ENCODE measurements at regions not wholly inside any gene's neighbourhood (a gene's known extent, or its start where the extent isn't known, plus 50 kb on each side); places are given as distances from the start of the nearest gene placed in this dataset.

GRCh38 chr11:133661846-133662245 lies 129.5 kb upstream of the OPCML start:
- no peak for TF ChIP-seq GATA2 (IDR thresholded peaks at IDR 0.05; ENCODE audit: low read depth, low read length)
- TF ChIP-seq GATA3 (IDR thresholded peaks at IDR 0.05; ENCODE audit: low read depth, low read length) = no peak

- TF ChIP-seq GATA2 (IDR thresholded peaks at IDR 0.05; ENCODE audit: low read depth, low read length) = no peak
- no peak for TF ChIP-seq GATA3 (IDR thresholded peaks at IDR 0.05; ENCODE audit: low read depth, low read length)
Observed at GRCh38 chr11:133660202-133660568, 127.9 kb upstream of the OPCML start.

- no peak for TF ChIP-seq GATA2 (IDR thresholded peaks at IDR 0.05; ENCODE audit: low read depth, low read length)
- TF ChIP-seq GATA3 (IDR thresholded peaks at IDR 0.05; ENCODE audit: low read depth, low read length) = no peak
Observed at GRCh38 chr11:133659538-133660201, 127.4 kb upstream of the OPCML start.

- no peak for TF ChIP-seq GATA3 (IDR thresholded peaks at IDR 0.05; ENCODE audit: low read depth, low read length)
- no peak for TF ChIP-seq GATA2 (IDR thresholded peaks at IDR 0.05; ENCODE audit: low read depth, low read length)
Observed at GRCh38 chr11:133657054-133657453, 124.8 kb upstream of the OPCML start.

GRCh38 chr11:133656082-133656635 lies 123.9 kb upstream of the OPCML start:
- TF ChIP-seq GATA3 (IDR thresholded peaks at IDR 0.05; ENCODE audit: low read depth, low read length) (no peak), GATA2 (IDR thresholded peaks at IDR 0.05; ENCODE audit: low read depth, low read length) (no peak)

GRCh38 chr11:133654630-133655212 lies 122.4 kb upstream of the OPCML start:
- TF ChIP-seq GATA2 (IDR thresholded peaks at IDR 0.05; ENCODE audit: low read depth, low read length) (no peak), GATA3 (IDR thresholded peaks at IDR 0.05; ENCODE audit: low read depth, low read length) (no peak)

- TF ChIP-seq GATA3 (IDR thresholded peaks at IDR 0.05; ENCODE audit: low read depth, low read length) (no peak), GATA2 (IDR thresholded peaks at IDR 0.05; ENCODE audit: low read depth, low read length) (no peak)
Observed at GRCh38 chr11:133653336-133653735, 121.0 kb upstream of the OPCML start.

GRCh38 chr11:133650082-133650481 lies 117.8 kb upstream of the OPCML start:
- TF ChIP-seq GATA2 (IDR thresholded peaks at IDR 0.05; ENCODE audit: low read depth, low read length) (no peak), GATA3 (IDR thresholded peaks at IDR 0.05; ENCODE audit: low read depth, low read length) (no peak)

GRCh38 chr11:133649040-133649439 lies 116.7 kb upstream of the OPCML start:
- TF ChIP-seq GATA2 (IDR thresholded peaks at IDR 0.05; ENCODE audit: low read depth, low read length) = no peak
- TF ChIP-seq GATA3 (IDR thresholded peaks at IDR 0.05; ENCODE audit: low read depth, low read length) = no peak

- TF ChIP-seq GATA3 (IDR thresholded peaks at IDR 0.05; ENCODE audit: low read depth, low read length) = no peak
- no peak for TF ChIP-seq GATA2 (IDR thresholded peaks at IDR 0.05; ENCODE audit: low read depth, low read length)
Observed at GRCh38 chr11:133639408-133639807, 107.1 kb upstream of the OPCML start.

- TF ChIP-seq GATA3 (IDR thresholded peaks at IDR 0.05; ENCODE audit: low read depth, low read length) (no peak), GATA2 (IDR thresholded peaks at IDR 0.05; ENCODE audit: low read depth, low read length) (no peak)
Observed at GRCh38 chr11:133638921-133639320, 106.6 kb upstream of the OPCML start.

GRCh38 chr11:133636711-133637355 lies 104.5 kb upstream of the OPCML start:
- TF ChIP-seq GATA2 (IDR thresholded peaks at IDR 0.05; ENCODE audit: low read depth, low read length) (no peak), GATA3 (IDR thresholded peaks at IDR 0.05; ENCODE audit: low read depth, low read length) (no peak)

- TF ChIP-seq GATA3 (IDR thresholded peaks at IDR 0.05; ENCODE audit: low read depth, low read length) = no peak
- no peak for TF ChIP-seq GATA2 (IDR thresholded peaks at IDR 0.05; ENCODE audit: low read depth, low read length)
Observed at GRCh38 chr11:133635244-133635739, 103.0 kb upstream of the OPCML start.

- TF ChIP-seq GATA2 (IDR thresholded peaks at IDR 0.05; ENCODE audit: low read depth, low read length) (no peak), GATA3 (IDR thresholded peaks at IDR 0.05; ENCODE audit: low read depth, low read length) (no peak)
Observed at GRCh38 chr11:133621611-133622010, 89.3 kb upstream of the OPCML start.
